ENCODE measurements at regions not wholly inside any gene's neighbourhood (a gene's known extent, or its start where the extent isn't known, plus 50 kb on each side); places are given as distances from the start of the nearest gene placed in this dataset.

DNA sequence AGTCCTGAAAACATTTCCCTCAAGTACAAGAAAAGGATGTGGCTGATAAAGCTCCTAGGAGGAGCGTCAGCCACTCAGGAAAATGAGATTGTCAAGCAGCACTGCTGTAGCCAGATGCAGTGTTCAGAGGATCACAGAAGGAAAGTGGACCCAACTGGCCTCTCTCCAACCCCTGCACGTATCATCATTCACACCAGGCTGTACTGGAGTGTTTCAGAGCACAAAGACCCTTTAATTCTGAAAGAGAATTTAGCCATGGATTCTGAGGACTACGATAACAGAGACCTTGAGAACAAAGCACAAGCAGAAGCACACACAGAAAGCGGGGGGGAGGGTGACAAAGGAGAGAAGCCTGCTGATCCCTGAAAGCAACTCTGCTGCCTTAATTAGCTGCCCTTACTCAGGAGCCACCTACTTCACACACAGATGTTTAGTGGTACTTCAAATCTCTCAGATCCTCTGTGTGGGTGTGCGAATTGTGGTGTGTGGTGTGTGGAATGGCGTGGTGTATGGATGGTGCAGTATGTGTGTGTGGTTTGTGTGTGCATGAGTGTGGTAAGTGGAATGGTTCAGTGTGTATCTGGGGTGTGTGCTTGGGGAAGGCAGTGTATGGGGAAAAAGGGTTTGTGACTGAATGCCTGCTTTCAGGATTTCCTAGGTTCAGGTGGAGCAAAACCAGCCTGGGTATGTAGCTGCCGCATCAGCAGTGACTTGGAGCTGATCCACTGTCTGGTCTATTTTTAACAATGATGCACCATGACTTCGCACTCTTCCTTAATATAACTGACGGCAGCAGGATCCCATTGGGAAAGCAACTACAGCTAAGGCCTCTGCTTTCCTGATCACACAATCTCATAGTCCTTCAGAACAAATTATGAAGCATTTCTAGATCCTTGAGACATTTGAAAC, 192.5 kb downstream of the RSL24D1 start:
- TF ChIP-seq EZH2 (IDR thresholded peaks at IDR 0.05; ENCODE audit: low read length, unreplicated experiment) (no peak), EZH2phosphoT487 (IDR thresholded peaks at IDR 0.05; ENCODE audit: borderline replicate concordance, low read length) (no peak)
- TF ChIP-seq, protein P1, sequence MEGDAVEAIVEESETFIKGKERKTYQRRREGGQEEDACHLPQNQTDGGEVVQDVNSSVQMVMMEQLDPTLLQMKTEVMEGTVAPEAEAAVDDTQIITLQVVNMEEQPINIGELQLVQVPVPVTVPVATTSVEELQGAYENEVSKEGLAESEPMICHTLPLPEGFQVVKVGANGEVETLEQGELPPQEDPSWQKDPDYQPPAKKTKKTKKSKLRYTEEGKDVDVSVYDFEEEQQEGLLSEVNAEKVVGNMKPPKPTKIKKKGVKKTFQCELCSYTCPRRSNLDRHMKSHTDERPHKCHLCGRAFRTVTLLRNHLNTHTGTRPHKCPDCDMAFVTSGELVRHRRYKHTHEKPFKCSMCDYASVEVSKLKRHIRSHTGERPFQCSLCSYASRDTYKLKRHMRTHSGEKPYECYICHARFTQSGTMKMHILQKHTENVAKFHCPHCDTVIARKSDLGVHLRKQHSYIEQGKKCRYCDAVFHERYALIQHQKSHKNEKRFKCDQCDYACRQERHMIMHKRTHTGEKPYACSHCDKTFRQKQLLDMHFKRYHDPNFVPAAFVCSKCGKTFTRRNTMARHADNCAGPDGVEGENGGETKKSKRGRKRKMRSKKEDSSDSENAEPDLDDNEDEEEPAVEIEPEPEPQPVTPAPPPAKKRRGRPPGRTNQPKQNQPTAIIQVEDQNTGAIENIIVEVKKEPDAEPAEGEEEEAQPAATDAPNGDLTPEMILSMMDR (conservative IDR thresholded peaks at IDR 0.05; ENCODE audit: low read depth, low read length): no peak
